Nephron progenitor cell (in vitro differentiated cells): ENCODE measurements at regions not wholly inside any gene's neighbourhood (a gene's known extent, or its start where the extent isn't known, plus 50 kb on each side); places are given as distances from the start of the nearest gene placed in this dataset.
"Not testable (repeated sequence)": the region's sequence is repeated elsewhere in the genome, so short reads cannot be mapped to it uniquely, and the experiment has no call there.

Experiments used
- DNase-seq: peaks from one replicate; pipeline ENCODE4 v3.0.0; 2021
- H3K27ac Mint-ChIP-seq: 2 replicates; pipeline ENCODE4 v1.8.0; 2021; ENCODE audit warnings: mild to moderate bottlenecking, moderate library complexity, mixed read lengths
- H3K27me3 Mint-ChIP-seq: 2 replicates; pipeline ENCODE4 v1.8.0; 2021; ENCODE audit warnings: mild to moderate bottlenecking, low read depth, mixed read lengths; ENCODE audit not compliant: poor library complexity
- H3K36me3 Mint-ChIP-seq: 2 replicates; pipeline ENCODE4 v1.8.0; 2021; ENCODE audit warnings: low read depth, mixed read lengths
- H3K4me1 Mint-ChIP-seq: 2 replicates; pipeline ENCODE4 v1.8.0; 2021; ENCODE audit warnings: mixed read lengths
- H3K4me3 Mint-ChIP-seq: 2 replicates; pipeline ENCODE4 v1.8.0; 2021; ENCODE audit warnings: mild to moderate bottlenecking, moderate library complexity, mixed read lengths
- H3K9me3 Mint-ChIP-seq: 2 replicates; pipeline ENCODE4 v1.8.0; 2021; ENCODE audit warnings: mild to moderate bottlenecking, moderate library complexity, mixed read lengths
- TF ChIP-seq, protein P1 (sequence below): fragments of 200-600 bp; sonication (generic); IDR thresholded peaks from 2 replicates; pipeline ENCODE4 v1.5.0; 2021; ENCODE audit warnings: antibody characterized with exemption

DNA sequence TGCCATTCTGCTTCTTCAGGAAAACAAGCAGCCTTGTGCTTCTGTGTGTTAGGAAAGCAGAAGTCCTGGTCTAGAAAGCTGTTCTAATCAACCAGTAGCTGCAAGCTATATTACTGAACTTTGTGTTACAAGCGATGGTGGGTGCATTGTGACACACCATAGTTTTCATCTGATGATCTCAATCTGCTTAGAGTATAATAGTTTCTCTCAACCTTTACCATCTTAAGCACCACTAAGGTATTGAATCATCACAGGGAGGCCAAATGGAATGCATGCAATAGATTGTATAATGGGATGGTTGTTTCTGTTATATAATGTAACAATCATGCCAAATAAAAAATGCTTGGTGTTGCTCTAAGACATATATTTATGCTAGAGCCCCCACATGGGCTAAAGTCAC, 771.7 kb downstream of the NOVA1 start:
- H3K9me3 Mint-ChIP-seq = no peaks in the 10 kb centered on the region
- H3K36me3 Mint-ChIP-seq = no peaks in the 10 kb centered on the region
- DNase-seq = no peak
- H3K27me3 Mint-ChIP-seq = no peaks in the 10 kb centered on the region
- H3K4me3 Mint-ChIP-seq = no peak overlapping the region
- no peak overlapping the region for H3K27ac Mint-ChIP-seq
- H3K4me1 Mint-ChIP-seq = no peaks in the 10 kb centered on the region
- TF ChIP-seq, protein P1, sequence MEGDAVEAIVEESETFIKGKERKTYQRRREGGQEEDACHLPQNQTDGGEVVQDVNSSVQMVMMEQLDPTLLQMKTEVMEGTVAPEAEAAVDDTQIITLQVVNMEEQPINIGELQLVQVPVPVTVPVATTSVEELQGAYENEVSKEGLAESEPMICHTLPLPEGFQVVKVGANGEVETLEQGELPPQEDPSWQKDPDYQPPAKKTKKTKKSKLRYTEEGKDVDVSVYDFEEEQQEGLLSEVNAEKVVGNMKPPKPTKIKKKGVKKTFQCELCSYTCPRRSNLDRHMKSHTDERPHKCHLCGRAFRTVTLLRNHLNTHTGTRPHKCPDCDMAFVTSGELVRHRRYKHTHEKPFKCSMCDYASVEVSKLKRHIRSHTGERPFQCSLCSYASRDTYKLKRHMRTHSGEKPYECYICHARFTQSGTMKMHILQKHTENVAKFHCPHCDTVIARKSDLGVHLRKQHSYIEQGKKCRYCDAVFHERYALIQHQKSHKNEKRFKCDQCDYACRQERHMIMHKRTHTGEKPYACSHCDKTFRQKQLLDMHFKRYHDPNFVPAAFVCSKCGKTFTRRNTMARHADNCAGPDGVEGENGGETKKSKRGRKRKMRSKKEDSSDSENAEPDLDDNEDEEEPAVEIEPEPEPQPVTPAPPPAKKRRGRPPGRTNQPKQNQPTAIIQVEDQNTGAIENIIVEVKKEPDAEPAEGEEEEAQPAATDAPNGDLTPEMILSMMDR = no peak

DNA sequence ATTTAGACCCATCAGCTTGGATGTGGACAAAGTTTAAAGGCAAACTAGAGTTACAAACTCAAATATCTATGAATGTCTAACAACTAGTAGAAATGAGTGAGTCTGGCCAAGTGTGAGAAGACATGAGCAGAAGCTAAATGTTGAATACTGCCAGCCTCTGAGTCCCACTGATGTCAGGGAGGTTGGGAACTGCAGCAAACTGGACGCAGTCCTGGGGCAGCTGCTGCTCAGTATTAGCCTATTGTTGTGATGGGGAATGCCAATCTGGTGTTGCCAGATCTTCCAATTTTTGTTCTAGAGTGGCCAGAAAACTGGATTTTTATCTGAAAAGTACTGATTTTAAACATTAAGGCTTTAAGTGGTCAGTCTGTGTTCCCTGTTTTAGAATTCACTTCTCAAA, 770.4 kb upstream of the STXBP6 start:
- H3K4me1 Mint-ChIP-seq = peaks cover 4% of the 10 kb centered on the region
- H3K9me3 Mint-ChIP-seq = no peaks in the 10 kb centered on the region
- H3K27me3 Mint-ChIP-seq = no peaks in the 10 kb centered on the region
- no peak for DNase-seq
- H3K36me3 Mint-ChIP-seq = no peaks in the 10 kb centered on the region
- no peak overlapping the region for H3K27ac Mint-ChIP-seq
- no peak overlapping the region for H3K4me3 Mint-ChIP-seq
- TF ChIP-seq, protein P1 = no peak

DNA sequence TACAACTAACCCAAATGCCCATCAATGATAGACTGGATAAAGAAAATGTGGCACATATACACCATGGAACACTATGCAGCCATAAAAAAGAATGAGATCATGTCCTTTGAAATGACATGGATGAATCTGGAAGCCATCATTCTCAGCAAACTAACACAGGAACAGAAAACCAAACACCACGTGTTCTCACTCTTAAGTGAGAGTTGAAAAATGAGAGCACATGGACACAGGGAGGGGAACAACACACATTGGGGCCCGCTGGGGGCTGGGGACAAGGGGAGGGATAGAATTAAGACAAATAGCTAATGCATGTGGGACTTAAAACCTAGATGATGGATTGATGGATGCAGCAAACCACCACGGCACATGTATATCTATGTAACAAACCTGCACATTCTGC, 764.7 kb upstream of the STXBP6 start:
- not testable (repeated sequence) for H3K9me3 Mint-ChIP-seq, DNase-seq, H3K4me3 Mint-ChIP-seq, H3K36me3 Mint-ChIP-seq, H3K4me1 Mint-ChIP-seq, H3K27me3 Mint-ChIP-seq, H3K27ac Mint-ChIP-seq

DNA sequence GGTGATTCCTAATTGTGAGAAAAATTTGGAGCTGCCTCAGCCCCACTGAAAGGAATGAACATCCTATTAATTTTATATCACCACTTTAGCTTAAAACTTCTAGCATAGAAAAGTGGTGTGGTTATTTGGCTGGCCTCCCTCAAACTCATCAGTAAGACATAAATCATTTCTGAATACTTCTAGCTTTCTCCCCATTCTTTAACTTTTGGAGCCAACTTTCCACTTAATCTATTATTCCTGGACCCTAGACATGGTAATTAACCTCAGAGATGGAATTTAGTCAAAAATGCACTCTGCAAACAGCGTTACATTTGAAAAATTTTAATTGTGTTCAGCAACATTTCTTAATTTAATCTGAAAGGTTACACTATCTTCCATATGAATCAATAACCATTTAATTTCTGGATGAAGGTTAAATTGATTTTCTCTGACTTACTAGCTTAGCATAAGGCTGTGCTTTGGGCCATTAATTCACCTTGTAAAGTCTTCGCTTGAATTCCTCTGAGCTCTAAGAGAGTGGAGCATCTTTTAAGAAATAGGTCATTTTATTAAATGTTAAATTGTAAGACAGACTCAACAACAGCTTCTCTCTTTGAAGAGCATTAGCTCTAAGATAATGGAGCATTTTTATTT, 753.6 kb upstream of the STXBP6 start:
- H3K27me3 Mint-ChIP-seq = no peaks in the 10 kb centered on the region
- H3K4me3 Mint-ChIP-seq = no peak overlapping the region
- H3K4me1 Mint-ChIP-seq = no peaks in the 10 kb centered on the region
- DNase-seq = no peak
- H3K36me3 Mint-ChIP-seq = no peaks in the 10 kb centered on the region
- TF ChIP-seq, protein P1 = no peak
- H3K9me3 Mint-ChIP-seq = no peaks in the 10 kb centered on the region
- H3K27ac Mint-ChIP-seq = no peak overlapping the region

DNA sequence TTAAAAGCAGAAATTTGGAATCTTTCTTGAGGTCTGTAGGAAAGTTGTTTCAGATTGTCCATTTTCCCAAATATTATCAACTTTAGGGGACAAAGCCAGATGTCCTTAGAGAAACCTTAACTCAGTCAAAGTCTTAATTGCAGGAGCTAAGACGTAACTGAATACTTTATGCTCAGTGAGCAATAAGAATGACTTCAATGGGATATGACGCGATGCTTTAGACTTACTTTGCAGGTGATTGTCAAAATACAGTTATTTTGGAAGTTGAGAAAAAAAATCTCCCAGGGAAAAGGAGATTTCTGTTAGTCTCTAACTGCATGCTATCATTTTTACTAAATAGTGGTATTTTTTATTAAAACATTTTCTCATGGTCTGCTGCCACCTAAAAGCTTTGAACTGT, 750.9 kb upstream of the STXBP6 start:
- DNase-seq = no peak
- TF ChIP-seq, protein P1 = no peak
- H3K36me3 Mint-ChIP-seq = no peaks in the 10 kb centered on the region
- H3K9me3 Mint-ChIP-seq = no peaks in the 10 kb centered on the region
- no peaks in the 10 kb centered on the region for H3K4me1 Mint-ChIP-seq
- H3K27ac Mint-ChIP-seq = no peak overlapping the region
- H3K27me3 Mint-ChIP-seq = no peaks in the 10 kb centered on the region
- H3K4me3 Mint-ChIP-seq = no peak overlapping the region

DNA sequence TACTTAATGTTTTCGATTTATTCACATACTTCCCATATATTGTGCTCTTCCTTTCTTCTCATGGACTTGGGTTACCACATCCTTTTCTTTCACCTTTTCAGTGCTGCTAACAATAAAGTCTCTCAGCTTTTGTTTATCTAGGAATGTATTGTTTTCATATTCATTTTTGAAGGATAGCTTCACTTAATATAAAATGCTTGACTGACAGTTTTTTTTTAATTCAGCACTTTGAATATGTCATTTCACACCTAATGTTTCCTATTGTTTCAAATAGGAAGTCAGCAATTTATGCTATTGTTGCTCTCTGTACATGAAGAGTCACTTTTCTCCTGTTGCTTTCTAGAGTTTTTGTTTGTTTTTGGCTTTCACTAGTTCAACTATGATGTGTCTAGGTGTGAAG, 738.3 kb upstream of the STXBP6 start:
- Mint-ChIP-seq H3K4me3 (no peak overlapping the region), H3K36me3 (peaks cover 6% of the 10 kb centered on the region), H3K9me3 (peaks cover 17% of the 10 kb centered on the region), H3K27ac (no peak overlapping the region), H3K27me3 (peaks cover 4% of the 10 kb centered on the region), H3K4me1 (no peaks in the 10 kb centered on the region)
- DNase-seq = no peak
- TF ChIP-seq, protein P1 = no peak
